Skeletal muscle tissue (tissue), 3 donors: ENCODE measurements at regions not wholly inside any gene's neighbourhood (a gene's known extent, or its start where the extent isn't known, plus 50 kb on each side); places are given as distances from the start of the nearest gene placed in this dataset.

Source experiments
- H3K27ac ChIP-seq: one replicate; pipeline ENCODE4 v1.7.0; 2013; ENCODE audit warnings: mild to moderate bottlenecking, low read depth, low read length, inconsistent platforms
- H3K27me3 ChIP-seq, 3 donors: one replicate each; pipeline ENCODE4 v1.7.0; 2013; ENCODE audit warnings: low read length in 3 of 3; ENCODE audit not compliant: control insufficient read depth in 3 of 3, insufficient read depth in 3 of 3
- H3K36me3 ChIP-seq, 3 donors: one replicate each; pipeline ENCODE4 v1.7.0; 2013; ENCODE audit warnings: low read length in 3 of 3; ENCODE audit not compliant: control insufficient read depth in 3 of 3, insufficient read depth in 3 of 3
- H3K4me1 ChIP-seq, 3 donors: one replicate each; pipeline ENCODE4 v1.7.0; 2013; ENCODE audit warnings: low read length in 3 of 3, mild to moderate bottlenecking in 3 of 3; ENCODE audit not compliant: control insufficient read depth in 3 of 3, insufficient read depth in 3 of 3
- H3K4me3 ChIP-seq, 3 donors: one replicate each; pipeline ENCODE4 v1.7.0; 2013; ENCODE audit warnings: low read length in 3 of 3
- H3K9ac ChIP-seq, 3 donors: one replicate each; pipeline ENCODE4 v1.7.0; 2013; ENCODE audit warnings: low read length in 3 of 3, mild to moderate bottlenecking in 3 of 3, moderate library complexity in 2 of 3, low read depth in 1 of 3
- H3K9me3 ChIP-seq, 3 donors: one replicate each; pipeline ENCODE4 v1.7.0; 2013; ENCODE audit warnings: low read length in 3 of 3; ENCODE audit not compliant: control insufficient read depth in 3 of 3
- donor health status: Osteomylitis.

DNA sequence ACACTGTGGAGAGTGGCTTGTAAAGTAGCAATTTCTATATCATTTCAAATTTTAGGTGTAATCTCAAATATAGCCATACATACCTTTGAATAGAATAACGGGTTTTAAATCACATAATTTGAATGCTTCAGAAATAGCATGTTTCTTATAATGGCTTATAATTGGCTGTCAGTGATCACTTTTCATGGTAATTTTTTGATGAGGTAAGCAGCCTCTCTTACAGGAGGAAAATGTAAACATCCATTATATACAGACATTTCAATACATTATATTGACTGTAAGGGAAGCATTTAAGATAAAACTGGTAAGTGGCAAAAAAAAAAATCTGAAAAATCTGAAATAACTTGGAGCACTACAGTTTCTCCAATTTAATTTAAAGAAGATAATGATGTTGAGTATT lies 67.8 kb upstream of the PHACTR2 start:
- Histone ChIP-seq H3K9me3 (no peaks in the 10 kb centered on the region), H3K4me1 (no peaks in the 10 kb centered on the region), H3K27me3 (no peaks in the 10 kb centered on the region), H3K9ac (no peak overlapping the region), H3K4me3 (no peak overlapping the region), H3K36me3 (no peaks in the 10 kb centered on the region), H3K27ac (no peak overlapping the region)

DNA sequence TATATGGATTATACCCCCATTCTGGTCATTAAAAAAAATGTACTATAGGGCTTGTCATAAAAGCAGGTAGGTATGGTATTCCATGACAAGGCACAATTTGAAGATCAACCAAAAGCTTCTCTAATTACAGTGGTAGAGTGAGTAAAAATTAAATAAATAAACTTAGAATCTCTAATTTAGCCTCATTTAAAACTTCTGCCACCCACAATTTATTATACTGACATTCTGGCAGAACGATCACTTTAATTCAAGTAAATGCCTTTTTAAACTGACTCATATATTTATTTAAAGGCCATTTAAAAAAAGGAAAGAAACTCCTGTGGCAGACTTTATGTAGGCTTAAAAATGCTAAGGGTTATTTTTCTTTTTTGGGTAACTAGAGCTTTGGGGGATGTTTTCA lies 68.3 kb upstream of the PHACTR2 start:
- no peak overlapping the region for H3K27ac ChIP-seq
- no peaks in the 10 kb centered on the region for H3K36me3 ChIP-seq
- H3K27me3 ChIP-seq, result no peaks in the 10 kb centered on the region
- H3K9me3 ChIP-seq, result no peaks in the 10 kb centered on the region
- H3K9ac ChIP-seq, result no peak overlapping the region
- H3K4me1 ChIP-seq, result no peaks in the 10 kb centered on the region
- H3K4me3 ChIP-seq, result no peak overlapping the region

DNA sequence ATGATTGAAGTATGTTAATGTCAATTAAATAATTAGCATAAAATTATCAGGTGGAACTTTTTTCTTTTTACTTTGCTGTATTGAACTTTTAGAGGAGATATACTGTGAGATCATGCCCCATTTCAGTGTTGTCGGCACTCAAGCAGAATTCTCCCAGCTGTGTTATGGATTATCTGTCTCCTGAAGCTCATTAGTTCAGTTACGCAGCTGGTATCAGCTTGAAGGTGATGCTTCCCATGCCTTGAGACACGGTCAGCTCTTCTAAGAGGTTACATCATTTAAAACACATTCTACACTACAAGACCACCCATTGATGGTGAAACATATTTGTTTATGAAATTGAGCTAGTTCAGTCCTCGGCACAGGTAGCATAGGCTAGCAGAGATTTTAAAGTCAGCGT lies 68.9 kb upstream of the PHACTR2 start:
- Histone ChIP-seq H3K36me3 (no peaks in the 10 kb centered on the region), H3K27me3 (no peaks in the 10 kb centered on the region), H3K4me1 (no peaks in the 10 kb centered on the region), H3K9me3 (no peaks in the 10 kb centered on the region), H3K4me3 (no peak overlapping the region), H3K27ac (no peak overlapping the region), H3K9ac (no peak overlapping the region)

DNA sequence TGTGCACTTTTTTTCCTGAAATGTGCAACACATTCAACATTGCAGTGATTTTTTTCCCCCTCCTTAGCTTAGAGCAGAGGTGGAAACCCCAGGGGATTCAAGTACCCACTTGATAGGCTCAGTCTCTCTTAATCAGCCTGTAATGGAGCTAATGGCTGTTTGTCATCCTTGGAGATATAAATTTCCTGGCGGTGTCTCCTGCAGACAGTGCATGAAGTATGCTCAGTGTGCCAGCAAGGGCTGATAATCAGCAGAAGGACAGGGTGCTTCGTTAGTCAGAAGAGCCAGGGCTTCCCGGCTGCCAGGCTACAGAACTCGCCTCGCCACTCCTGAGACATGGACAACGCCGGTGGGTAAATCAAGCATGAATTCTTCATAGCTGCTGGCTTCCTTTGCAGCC lies 69.8 kb upstream of the PHACTR2 start:
- H3K9me3 ChIP-seq, result no peaks in the 10 kb centered on the region
- no peak overlapping the region for H3K9ac ChIP-seq
- H3K36me3 ChIP-seq, result no peaks in the 10 kb centered on the region
- no peaks in the 10 kb centered on the region for H3K27me3 ChIP-seq
- no peak overlapping the region for H3K27ac ChIP-seq
- no peaks in the 10 kb centered on the region for H3K4me1 ChIP-seq
- no peak overlapping the region for H3K4me3 ChIP-seq

DNA sequence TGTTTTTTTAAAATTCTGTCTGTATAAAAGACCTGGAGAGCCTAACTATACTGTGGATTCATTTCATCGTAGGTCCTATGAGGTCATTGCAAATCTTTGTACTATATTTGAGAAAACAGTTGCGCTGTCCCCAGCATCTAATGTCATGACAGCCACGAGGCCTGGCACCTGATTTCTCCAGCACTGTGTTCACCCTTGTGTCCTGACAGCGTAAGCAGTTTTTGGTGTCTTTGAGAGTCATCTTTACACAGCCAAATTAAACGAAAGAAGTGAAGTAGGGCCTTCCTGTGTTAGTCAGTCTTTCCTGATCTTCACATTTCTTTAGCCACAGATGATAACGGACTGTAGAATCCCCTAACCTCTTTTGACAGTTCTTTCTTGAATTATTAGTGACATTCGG lies 70.6 kb upstream of the PHACTR2 start:
- Histone ChIP-seq H3K36me3 (no peaks in the 10 kb centered on the region), H3K9me3 (no peaks in the 10 kb centered on the region), H3K27ac (no peak overlapping the region), H3K9ac (no peak overlapping the region), H3K27me3 (no peaks in the 10 kb centered on the region), H3K4me3 (no peak overlapping the region), H3K4me1 (no peaks in the 10 kb centered on the region)

DNA sequence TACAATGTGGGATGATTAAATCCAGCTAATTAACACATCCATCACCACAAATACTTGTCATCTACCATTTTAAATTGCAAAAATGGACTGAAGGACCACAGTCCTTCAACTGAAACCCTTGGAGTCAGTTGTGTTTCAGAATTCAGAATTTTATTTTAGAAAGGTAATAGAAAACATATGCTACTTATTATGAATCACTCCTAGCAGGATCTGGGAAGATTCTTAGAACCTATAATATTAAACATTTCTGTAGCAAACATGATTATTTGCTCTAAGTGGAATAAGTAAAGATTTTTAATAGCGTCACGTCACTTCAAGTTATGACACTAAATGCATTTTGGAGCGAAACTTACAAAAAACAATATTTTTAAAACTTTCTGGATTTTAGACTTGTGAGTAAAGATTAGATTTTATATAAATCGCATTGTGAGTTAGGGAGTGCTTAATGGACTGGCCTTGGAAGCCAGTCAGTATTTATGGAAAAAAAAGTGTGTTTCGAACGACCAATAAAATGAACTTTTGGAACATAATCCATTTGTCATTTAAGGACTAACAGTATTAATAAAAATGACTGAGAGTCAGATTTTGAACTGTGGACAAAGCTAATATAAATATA lies 71.8 kb upstream of the PHACTR2 start:
- H3K4me1 ChIP-seq, result no peaks in the 10 kb centered on the region
- no peak overlapping the region for H3K27ac ChIP-seq

DNA sequence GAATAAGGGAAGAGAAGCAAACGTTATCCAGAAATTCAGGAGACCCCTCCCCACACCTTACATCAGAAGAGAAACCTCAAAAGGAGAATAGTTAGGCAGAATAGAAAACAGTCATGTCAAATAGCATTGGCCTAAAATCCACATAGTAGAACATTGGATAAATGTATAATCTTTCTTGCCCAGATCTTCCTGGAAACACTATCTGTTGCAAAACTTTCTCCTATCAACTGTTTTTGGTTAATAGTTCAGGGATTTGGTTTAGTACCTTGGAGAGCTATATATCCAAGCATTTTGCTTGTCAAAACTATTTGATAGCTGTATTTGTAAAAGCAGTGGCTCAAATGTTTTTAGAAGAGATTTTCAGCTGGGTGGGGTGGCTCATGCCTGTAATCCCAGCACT lies 74.3 kb upstream of the PHACTR2 start:
- no peaks in the 10 kb centered on the region for H3K9me3 ChIP-seq
- H3K36me3 ChIP-seq, result no peaks in the 10 kb centered on the region
- H3K4me3 ChIP-seq, result no peak overlapping the region
- no peak overlapping the region for H3K27ac ChIP-seq
- H3K27me3 ChIP-seq, result no peaks in the 10 kb centered on the region
- no peak overlapping the region for H3K9ac ChIP-seq
- no peaks in the 10 kb centered on the region for H3K4me1 ChIP-seq

More for the DNA sequence above, 71.8 kb upstream of the PHACTR2 start:
- Histone ChIP-seq H3K9me3 (no peaks in the 10 kb centered on the region), H3K9ac (no peak overlapping the region), H3K4me3 (no peak overlapping the region), H3K36me3 (no peaks in the 10 kb centered on the region), H3K27me3 (no peaks in the 10 kb centered on the region)

DNA sequence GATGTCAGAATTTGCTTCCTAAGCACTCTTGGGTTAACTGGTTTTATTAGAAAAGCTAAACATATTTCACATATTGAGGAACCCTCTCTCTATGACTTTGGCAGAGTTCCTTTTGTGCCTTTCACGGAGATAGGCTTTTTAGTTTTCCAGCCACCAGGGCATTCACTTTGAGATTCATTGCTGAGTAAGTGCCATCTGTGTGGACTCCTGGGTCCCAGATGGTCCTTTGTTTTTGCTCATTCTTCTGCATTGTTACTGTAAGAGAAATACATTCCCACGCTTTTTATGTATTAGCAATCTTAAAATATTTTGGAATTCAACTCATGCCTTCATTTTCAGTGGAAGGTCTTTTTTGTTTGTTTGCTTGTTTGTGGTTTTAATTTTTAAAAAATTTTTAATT lies 76.3 kb upstream of the PHACTR2 start:
- no peaks in the 10 kb centered on the region for H3K36me3 ChIP-seq
- H3K4me1 ChIP-seq, result peaks cover 2 to 5% (median 4%) of the 10 kb centered on the region in 3 donors
- no peak overlapping the region for H3K4me3 ChIP-seq
- no peak overlapping the region for H3K27ac ChIP-seq
- no peaks in the 10 kb centered on the region for H3K27me3 ChIP-seq
- H3K9me3 ChIP-seq, result no peaks in the 10 kb centered on the region
- H3K9ac ChIP-seq, result no peak overlapping the region

DNA sequence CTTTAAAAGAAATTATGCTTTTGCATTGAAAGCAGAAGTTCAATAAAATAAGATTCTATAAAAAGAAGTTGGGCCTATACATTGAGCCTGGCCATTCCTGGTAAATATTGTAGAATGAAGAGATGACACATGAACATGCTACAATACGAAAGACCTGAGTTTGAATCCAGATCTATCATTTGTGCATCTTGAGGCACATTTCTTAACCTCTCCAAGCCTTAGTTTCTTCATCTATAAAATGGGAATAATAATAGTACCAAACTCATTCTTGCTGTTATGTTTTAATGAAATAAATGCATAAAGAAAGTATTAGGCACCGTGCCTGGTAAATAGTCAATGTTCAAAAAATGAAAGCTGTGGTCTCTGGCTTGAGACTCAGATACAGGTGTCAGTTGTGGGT lies 76.9 kb upstream of the PHACTR2 start:
- H3K27me3 ChIP-seq, result no peaks in the 10 kb centered on the region
- peaks cover 2 to 5% (median 4%) of the 10 kb centered on the region in 3 donors for H3K4me1 ChIP-seq
- H3K36me3 ChIP-seq, result no peaks in the 10 kb centered on the region
- no peak overlapping the region for H3K4me3 ChIP-seq
- no peak overlapping the region for H3K9ac ChIP-seq
- no peaks in the 10 kb centered on the region for H3K9me3 ChIP-seq
- H3K27ac ChIP-seq, result no peak overlapping the region

DNA sequence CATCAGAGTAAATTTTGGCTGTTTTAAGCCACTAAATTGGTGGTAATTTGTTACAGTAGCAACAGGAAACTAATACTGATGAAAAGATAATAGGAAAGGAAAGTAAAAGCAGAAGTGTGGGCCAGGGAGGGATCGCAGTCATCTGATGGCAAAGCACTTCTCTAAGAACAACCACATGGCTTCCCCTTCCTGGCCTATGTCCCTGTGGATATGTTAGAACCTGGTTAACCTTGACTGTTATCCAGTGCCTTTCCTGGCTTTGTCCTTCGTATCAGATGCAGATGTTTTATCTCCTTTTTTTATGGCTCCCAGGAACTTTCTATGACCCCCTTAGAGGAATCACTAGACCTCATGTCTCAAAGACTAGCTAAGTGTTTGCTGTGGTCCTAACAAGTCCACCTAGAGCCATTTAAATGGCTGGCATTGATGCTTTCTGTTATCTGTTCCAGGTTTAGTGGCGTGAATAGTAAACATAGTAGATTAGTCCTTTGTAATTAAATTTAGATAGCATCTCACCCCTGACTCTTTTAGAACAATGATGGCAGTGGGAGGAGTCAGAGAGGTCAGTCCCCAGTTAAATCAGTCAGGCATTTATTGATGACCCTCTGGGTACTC lies 79.2 kb upstream of the PHACTR2 start:
- H3K27ac ChIP-seq, result no peak overlapping the region
- no peaks in the 10 kb centered on the region for H3K36me3 ChIP-seq
- no peaks in the 10 kb centered on the region for H3K9me3 ChIP-seq
- peaks cover 2 to 5% (median 4%) of the 10 kb centered on the region in 3 donors for H3K4me1 ChIP-seq
- no peaks in the 10 kb centered on the region for H3K27me3 ChIP-seq
- H3K9ac ChIP-seq, result no peak overlapping the region
- no peak overlapping the region for H3K4me3 ChIP-seq
